ENCODE measurements at regions not wholly inside any gene's neighbourhood (a gene's known extent, or its start where the extent isn't known, plus 50 kb on each side); places are given as distances from the start of the nearest gene placed in this dataset.
"Not testable (repeated sequence)": the region's sequence is repeated elsewhere in the genome, so short reads cannot be mapped to it uniquely, and the experiment has no call there.

DNA sequence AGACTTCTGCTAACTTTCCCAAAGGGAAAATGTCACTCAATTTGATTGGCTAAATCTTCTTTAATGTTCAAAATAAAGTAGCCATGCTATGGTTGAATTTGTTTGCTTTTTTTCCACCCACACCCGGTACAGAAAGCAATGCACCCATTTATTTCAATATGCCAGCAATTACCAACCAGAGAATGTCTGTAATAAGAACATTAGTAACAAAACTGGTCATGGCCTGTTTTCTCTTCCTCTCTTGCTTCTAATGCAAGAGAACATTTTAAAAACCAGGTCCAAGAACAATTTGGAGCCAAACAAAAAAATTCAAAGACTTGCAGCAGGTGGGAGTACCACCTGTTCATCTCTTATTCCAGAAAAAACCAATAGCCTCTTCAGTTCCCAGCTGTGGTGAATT lies 1108.8 kb upstream of the PCDH20 start:
- DNase-seq (ENCODE audit: low spot score): no peak

DNA sequence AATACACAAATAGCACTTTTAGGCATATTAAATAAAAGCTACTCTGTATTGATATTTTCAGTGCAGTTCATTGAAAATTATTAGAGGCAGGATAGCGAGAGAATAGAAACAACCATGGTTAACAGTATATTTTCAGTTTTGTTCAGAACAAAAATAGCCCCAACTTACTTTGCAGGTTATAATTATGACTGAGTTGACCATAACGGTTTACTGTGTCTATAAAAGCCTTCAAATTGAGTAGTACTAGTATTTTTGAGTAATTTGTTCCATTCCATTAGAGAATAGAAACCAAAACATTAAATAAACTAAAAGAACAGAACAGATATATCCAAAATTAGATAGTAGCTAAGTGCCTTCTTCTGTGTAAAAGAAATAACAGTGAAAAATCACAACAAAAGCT lies 1108.4 kb upstream of the PCDH20 start:
- DNase-seq (ENCODE audit: low spot score): no peak

GRCh38 chr13:62512194-62513141 lies 1096.8 kb upstream of the PCDH20 start:
- peak; percentile 58 for DNase-seq (ENCODE audit: low spot score)

DNA sequence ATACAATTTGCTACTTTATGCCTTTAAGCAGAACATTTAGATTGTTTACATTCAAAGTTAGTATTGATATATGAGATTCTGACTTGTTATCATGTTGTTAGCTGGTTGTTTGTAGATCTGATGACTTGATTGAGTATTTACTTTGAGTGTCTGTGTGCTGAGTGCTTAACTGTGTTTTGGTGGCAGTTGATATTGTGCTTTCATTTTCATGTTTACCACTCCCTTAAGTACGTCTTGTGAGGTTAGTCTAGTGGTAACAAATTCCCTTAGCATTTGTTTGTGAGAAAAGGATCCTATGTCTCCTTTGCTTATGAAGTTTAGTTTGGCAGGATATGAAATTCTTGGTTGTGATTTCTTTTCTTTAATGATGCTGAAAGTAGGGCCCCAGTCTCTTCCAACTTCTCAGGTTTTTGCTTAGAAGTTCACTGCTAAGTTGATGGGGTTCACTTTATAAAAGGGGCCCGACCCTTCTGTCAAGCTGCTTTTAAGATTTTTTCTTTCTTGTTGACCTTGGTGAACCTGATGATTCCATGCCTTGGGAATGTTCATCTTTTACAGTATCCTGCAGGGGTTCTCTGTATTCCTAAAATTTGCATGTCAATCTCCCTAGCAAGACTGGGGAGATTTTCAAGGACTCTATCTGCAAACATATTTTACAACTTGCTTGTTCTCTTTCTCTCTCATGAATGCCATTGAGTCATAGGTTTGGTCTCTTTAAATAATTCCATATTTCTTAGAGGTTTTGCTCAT lies 1095.4 kb upstream of the PCDH20 start:
- no peak for DNase-seq (ENCODE audit: low spot score)

DNA sequence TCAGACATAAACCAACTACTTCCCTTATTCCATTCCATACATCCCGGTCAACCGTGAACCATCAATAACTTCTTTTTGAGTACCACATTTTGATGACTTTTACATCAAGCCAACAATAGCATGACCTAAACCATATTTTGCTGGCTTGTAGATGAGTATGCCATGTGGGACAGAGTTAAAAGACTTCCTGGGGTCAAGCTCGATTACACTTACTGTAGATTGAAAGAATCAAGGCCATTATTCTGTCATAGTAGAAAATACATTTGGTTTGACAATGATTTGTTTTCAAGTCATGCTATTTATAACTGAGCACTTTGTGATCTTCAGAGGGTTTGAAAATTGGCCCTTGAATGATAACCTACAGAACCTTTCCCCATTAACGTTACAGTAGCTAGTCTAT lies 1086.9 kb upstream of the PCDH20 start:
- no peak for DNase-seq (ENCODE audit: low spot score)

DNA sequence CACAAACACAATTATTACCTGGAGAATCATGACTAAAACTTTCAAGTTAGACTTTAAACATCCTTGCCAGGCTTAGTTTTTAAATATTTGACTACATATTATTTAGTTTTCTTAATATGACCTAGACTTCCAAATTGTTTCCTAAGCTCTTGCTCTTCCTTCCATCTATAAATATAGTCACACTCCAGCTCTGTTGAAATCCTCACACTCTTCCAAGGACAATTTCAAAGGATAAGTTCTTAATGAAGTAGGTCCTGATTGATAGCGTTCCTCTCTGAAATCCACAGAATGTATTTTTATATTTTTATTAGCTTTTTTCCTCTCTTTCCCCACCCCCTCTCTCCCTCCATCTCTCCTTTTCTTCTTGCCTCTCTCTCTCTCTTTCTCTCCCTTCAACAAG lies 1074.1 kb upstream of the PCDH20 start:
- no peak for DNase-seq (ENCODE audit: low spot score)

- DNase-seq (ENCODE audit: low spot score): peak; percentile 49
Observed at GRCh38 chr13:62483774-62484173, 1068.1 kb upstream of the PCDH20 start.

- peak; percentile 62 for DNase-seq (ENCODE audit: low spot score)
Observed at GRCh38 chr13:62482351-62482750, 1066.7 kb upstream of the PCDH20 start.

DNA sequence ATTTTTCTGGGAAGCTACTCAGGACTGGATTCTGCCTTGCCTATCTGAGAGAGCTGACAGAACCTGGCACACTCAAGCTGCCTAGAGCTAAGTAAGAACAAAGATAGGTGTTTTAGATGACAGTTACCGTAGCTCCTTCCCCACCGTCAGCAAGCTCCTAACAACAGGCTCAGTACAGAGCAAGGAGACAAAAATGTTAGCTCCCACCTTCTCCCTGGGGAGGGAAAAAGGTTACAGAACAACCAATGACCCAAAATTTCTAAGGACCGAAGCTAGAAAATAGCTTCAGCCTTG lies 1058.2 kb upstream of the PCDH20 start:
- DNase-seq (ENCODE audit: low spot score): no peak

DNA sequence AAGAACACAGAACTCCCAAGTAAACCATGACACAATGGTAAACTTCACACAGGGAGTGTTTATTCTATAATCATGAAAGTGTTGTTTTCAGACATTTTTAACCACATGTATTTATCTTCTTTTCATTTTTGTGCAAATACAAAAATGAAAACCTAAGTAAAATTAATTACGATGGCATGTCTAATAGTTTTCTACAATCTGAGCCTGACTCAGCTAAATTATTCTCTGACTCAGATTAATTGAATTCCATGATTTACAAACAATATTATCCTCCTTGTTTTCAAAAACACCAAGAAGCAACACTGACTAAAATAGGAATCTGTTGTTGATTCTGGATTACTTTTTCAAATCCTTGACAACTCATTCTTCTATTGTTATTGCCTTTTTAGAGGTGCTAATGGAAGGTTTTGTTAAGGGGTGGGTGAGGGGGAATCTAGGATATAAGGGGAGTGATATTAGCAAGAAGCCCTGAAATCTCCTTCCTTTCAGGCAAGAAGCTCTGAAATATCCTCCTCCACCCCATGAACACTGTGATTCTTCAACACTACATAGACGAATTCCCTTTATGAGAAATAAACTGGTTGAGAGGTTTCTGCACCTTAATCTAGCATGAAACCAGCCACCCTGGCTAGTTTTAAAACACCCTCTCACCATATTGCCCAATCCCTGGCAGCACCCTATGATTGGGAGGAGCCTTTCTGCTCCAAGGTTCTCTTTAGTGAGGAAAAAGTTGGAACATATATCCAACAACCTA lies 1057.7 kb upstream of the PCDH20 start:
- no peak for DNase-seq (ENCODE audit: low spot score)

DNA sequence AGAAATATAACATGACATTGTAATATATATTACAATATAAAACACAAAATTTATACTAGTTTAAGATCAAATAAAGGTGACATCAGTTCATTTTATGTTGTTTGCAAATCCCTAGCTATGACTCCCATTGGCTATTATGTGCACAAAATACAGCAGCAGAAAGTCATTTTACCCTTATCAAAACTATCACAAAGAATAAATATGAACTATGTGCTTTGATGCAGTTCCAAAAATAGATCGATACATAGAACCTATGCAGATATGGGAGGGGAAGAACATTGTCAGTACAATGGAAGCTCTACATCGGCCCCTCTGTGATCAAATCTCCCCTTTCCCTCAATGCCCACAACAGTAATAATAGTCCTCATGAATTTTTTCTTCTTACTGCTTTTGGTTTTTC lies 1038.1 kb upstream of the PCDH20 start:
- DNase-seq (ENCODE audit: low spot score): no peak

GRCh38 chr13:62450759-62451158 lies 1035.1 kb upstream of the PCDH20 start:
- DNase-seq (ENCODE audit: low spot score): no peak

GRCh38 chr13:62447771-62448382 lies 1032.2 kb upstream of the PCDH20 start:
- DNase-seq (ENCODE audit: low spot score): not testable (repeated sequence)

GRCh38 chr13:62444805-62445204 lies 1029.2 kb upstream of the PCDH20 start:
- peak; percentile 12 for DNase-seq (ENCODE audit: low spot score)

DNA sequence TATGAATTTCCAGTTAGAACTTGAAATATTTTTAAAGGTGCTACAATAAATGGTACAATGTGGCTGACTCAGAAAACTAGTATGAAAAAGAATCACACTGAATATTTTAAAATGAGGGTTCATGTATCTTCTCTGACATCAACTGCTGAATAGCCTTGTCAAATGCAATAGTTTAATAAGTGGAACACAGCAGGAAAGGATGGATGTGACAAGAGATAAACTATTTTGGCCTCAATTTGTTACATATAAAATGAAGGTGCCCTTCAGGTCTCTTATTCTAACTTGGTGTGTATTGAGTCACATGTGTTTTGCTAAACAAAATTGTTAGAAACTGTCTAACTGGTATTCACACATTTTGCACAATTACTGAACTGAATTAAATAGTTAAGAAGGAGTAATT lies 1018.4 kb upstream of the PCDH20 start:
- DNase-seq (ENCODE audit: low spot score): no peak

DNA sequence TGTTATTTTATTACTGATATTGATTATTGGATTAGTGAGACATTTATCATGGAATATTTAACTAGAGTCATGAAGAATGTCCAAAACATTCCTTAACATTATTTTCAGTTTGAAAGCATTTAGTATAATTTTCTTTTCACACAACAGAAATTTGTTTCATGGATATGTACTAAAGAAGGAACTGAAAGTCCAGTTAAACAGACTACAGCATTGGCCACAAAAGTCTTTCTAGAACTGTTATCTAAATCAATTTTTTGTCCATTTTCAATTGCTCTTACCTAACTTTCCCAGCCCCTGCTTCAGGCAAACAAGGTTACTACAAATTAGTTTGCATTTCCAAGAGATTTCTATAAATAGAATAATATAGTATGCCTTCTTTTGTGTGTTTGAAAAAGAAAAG lies 1018.0 kb upstream of the PCDH20 start:
- no peak for DNase-seq (ENCODE audit: low spot score)

GRCh38 chr13:62432906-62433305 lies 1017.3 kb upstream of the PCDH20 start:
- DNase-seq (ENCODE audit: low spot score): no peak

GRCh38 chr13:62432295-62432694 lies 1016.6 kb upstream of the PCDH20 start:
- DNase-seq (ENCODE audit: low spot score): no peak

DNA sequence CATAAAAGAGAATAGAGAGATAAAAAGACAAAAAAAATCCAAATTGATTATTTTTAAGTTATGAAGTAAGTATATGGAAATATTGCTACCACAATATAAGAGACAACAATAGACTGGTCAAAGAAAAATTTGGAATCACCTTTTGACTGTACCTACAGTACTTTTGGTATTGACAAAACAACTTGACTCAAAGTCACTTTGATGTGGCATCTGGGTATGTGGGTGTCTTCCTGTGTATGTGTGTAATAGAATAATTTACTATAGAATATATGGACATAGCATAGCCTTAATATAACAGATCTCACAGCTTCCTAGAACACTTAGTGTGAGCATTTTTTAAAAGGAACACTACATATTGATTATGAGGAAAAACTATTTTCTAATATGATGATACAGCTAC lies 1016.2 kb upstream of the PCDH20 start:
- DNase-seq (ENCODE audit: low spot score): no peak

GRCh38 chr13:62418872-62419271 lies 1003.2 kb upstream of the PCDH20 start:
- DNase-seq (ENCODE audit: low spot score): no peak

GRCh38 chr13:62418376-62418775 lies 1002.7 kb upstream of the PCDH20 start:
- peak; percentile 36 for DNase-seq (ENCODE audit: low spot score)

DNA sequence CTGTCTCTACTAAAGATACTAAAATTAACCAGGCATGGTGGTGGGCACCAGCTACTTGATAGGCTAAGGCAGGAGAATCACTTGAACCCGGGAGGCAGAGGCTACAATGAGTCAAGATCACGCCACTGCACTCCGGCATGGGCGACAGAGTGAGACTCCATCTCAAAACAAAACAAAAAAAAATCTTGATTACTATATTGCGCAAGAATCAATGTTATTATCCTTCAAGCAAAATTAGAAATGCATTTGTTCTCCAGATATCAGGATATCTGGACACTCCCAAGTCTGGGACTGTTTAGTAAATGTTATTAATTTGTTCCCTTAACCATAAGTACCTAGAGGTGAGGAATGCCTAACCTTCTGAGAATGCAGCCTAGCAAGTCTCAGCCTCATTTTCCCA lies 992.2 kb upstream of the PCDH20 start:
- DNase-seq (ENCODE audit: low spot score): no peak
